Anterior cingulate cortex (tissue), 58 donors: ENCODE measurements at regions not wholly inside any gene's neighbourhood (a gene's known extent, or its start where the extent isn't known, plus 50 kb on each side); places are given as distances from the start of the nearest gene placed in this dataset.
"Not testable (repeated sequence)": the region's sequence is repeated elsewhere in the genome, so short reads cannot be mapped to it uniquely, and the experiment has no call there.

Source experiments
- DNase-seq, 58 donors: peaks; one replicate each; lab custom pipeline; 2025; lab: John Stamatoyannopoulos, UW

GRCh38 chr9:108041551-108041950 lies 552.0 kb upstream of the KLF4 start:
- DNase-seq, result no peak

GRCh38 chr9:108040783-108041182 lies 551.2 kb upstream of the KLF4 start:
- DNase-seq, result no peak

GRCh38 chr9:108039493-108039892 lies 549.9 kb upstream of the KLF4 start:
- no peak for DNase-seq

GRCh38 chr9:108039012-108039411 lies 549.4 kb upstream of the KLF4 start:
- no peak for DNase-seq

- DNase-seq, result no peak
These were observed 545.9 kb upstream of the KLF4 start for GRCh38 chr9:108035487-108035886.

GRCh38 chr9:108033976-108034964 lies 544.7 kb upstream of the KLF4 start:
- DNase-seq, result peak in 4 of 58 donors; percentile 10 to 26 (median 19)

- not testable (repeated sequence) for DNase-seq
These were observed 542.5 kb upstream of the KLF4 start for GRCh38 chr9:108032079-108032478.

GRCh38 chr9:108031221-108031620 lies 541.7 kb upstream of the KLF4 start:
- not testable (repeated sequence) for DNase-seq

- DNase-seq, result not testable (repeated sequence)
These were observed 537.1 kb upstream of the KLF4 start for GRCh38 chr9:108026718-108027117.

- no peak for DNase-seq
These were observed 535.0 kb upstream of the KLF4 start for GRCh38 chr9:108024604-108025003.

- DNase-seq, result no peak
These were observed 532.8 kb upstream of the KLF4 start for GRCh38 chr9:108022246-108022935.

- DNase-seq, result no peak
These were observed 531.6 kb upstream of the KLF4 start for GRCh38 chr9:108021096-108021710.

GRCh38 chr9:108019821-108020220 lies 530.3 kb upstream of the KLF4 start:
- no peak for DNase-seq

GRCh38 chr9:108017671-108018070 lies 528.1 kb upstream of the KLF4 start:
- DNase-seq, result peak in 2 of 58 donors; percentile 0 to 3

- DNase-seq, result no peak
These were observed 526.9 kb upstream of the KLF4 start for GRCh38 chr9:108016446-108016845.

- no peak for DNase-seq
These were observed 526.1 kb upstream of the KLF4 start for GRCh38 chr9:108015690-108016089.

GRCh38 chr9:108014353-108014752 lies 524.8 kb upstream of the KLF4 start:
- no peak for DNase-seq

GRCh38 chr9:108012886-108013665 lies 523.5 kb upstream of the KLF4 start:
- DNase-seq, result no peak

- DNase-seq, result no peak
These were observed 522.8 kb upstream of the KLF4 start for GRCh38 chr9:108012405-108012804.

- no peak for DNase-seq
These were observed 514.0 kb upstream of the KLF4 start for GRCh38 chr9:108003526-108003925.
